Heart left ventricle (tissue), 16 donors: ENCODE measurements at regions not wholly inside any gene's neighbourhood (a gene's known extent, or its start where the extent isn't known, plus 50 kb on each side); places are given as distances from the start of the nearest gene placed in this dataset.

Source experiments
- ATAC-seq, 4 donors: fragments of 200-7000 bp; cut with Tn5 transposase; one replicate each; pipeline ENCODE4 v1.9.1; 2020 to 2022; ENCODE audit warnings: moderate library complexity in 4 of 4, mild to moderate bottlenecking in 3 of 4, moderate number of reproducible peaks in 1 of 4
- DNase-seq, 5 donors: peaks; one replicate each; pipeline ENCODE4 v3.0.0-alpha.2; 2020
- H3K27ac ChIP-seq, 12 donors: fragments of 200-600 bp; sonication (generic) in 4 of 12; one replicate each; pipeline versions ENCODE4 v1.5.0 to v1.8.0; 2016 to 2022; ENCODE audit warnings: mild to moderate bottlenecking in 2 of 12
- H3K27me3 ChIP-seq, 9 donors: fragments of 200-600 bp; sonication (generic) in 2 of 9; one replicate each; pipeline versions ENCODE4 v1.5.1 to v1.8.0; 2016 to 2022; ENCODE audit warnings: mild to moderate bottlenecking in 3 of 9
- H3K36me3 ChIP-seq, 9 donors: fragments of 200-600 bp; sonication (generic) in 2 of 9; one replicate each; pipeline versions ENCODE4 v1.5.0 to v1.8.0; 2018 to 2022; ENCODE audit warnings: mild to moderate bottlenecking in 2 of 9
- H3K4me1 ChIP-seq, 12 donors: fragments of 200-600 bp; sonication (generic) in 4 of 12; one replicate each; pipeline versions ENCODE4 v1.5.0 to v1.8.0; 2016 to 2022; ENCODE audit warnings: mild to moderate bottlenecking in 3 of 12
- H3K4me3 ChIP-seq, 12 donors: fragments of 200-600 bp; sonication (generic) in 4 of 12; one replicate each; pipeline versions ENCODE4 v1.5.0 to v1.8.0; 2017 to 2022; ENCODE audit warnings: mild to moderate bottlenecking in 9 of 12, moderate library complexity in 4 of 12
- H3K9me3 ChIP-seq, 12 donors: fragments of 200-600 bp; sonication (generic) in 4 of 12; one replicate each; pipeline versions ENCODE4 v1.5.0 to v1.8.0; 2016 to 2022; ENCODE audit warnings: mild to moderate bottlenecking in 1 of 12
- POLR2A ChIP-seq, 2 donors: fragments of 450-650 bp; IDR thresholded peaks; one replicate each; pipeline ENCODE4 v1.6.1; 2017; ENCODE audit warnings: antibody characterized with exemption in 2 of 2, mild to moderate bottlenecking in 2 of 2, moderate library complexity in 2 of 2
- WGBS, 4 donors: extraction: QIAGEN DNeasy Blood & Tissue Kit in 2 of 4; methylation state at CpG; one replicate each; pipeline versions ENCODE4 v1.1.5 to v1.1.7; 2013 to 2018; 5-methylcytosine and 5-hydroxymethylcytosine counted together
- intact Hi-C, 10 donors: fragments of 100-400 bp; cut with DNase I; formaldehyde crosslinking; loops; one replicate each; pipeline versions ENCODE4 v1.11.1 to v1.14.2; 2022
- TF ChIP-seq, protein P1 (sequence below), 12 donors: fragments of 200-600 bp; sonication (generic) in 4 of 12; IDR thresholded peaks; one replicate each; pipeline versions ENCODE4 v1.5.0 to v1.8.0; 2018 to 2022; ENCODE audit warnings: antibody characterized with exemption in 12 of 12, mild to moderate bottlenecking in 5 of 12
- donor health status: ischemic (EF 13 %, LVEDD 7.1; RV severe dilation, severe dysfunction).
- donor health status: healthy with polysubstance abuse.
- donor health status: DM: no; HTN: yes; CAD: no.
- donor health status: DM: no; HTN: no; CAD: no.
- donor health status: ischemic (EF 25% LVEDD 6.9; RV normal size, moderate dysfunction).
- donor health status: ischemic (EF 25% LVEDD 5.7; RV mildly dilated, moderate dysfunction).
- donor health status: healthy.
- donor health status: DM: yes; HTN: yes; CAD: no.
- donor health status: ischemic (EF 35%, LVEDD 5.7; RV mildly dilated, moderate dysfunction).
- donor health status: nonischemic (EF 11% LVEDD 7.7; RV severe dilation, severe dysfunction).
- donor health status: DM: yes; HTN: yes; CAD: no.
- donor health status: PGD.
- donor health status: ischemic (EF 29% LVEDD 5.4; RV normal size, mild dysfunction).
- donor health status: nonischemic (EF 23%, LVEDD 6.1; RV moderate dilation, normal function).

DNA sequence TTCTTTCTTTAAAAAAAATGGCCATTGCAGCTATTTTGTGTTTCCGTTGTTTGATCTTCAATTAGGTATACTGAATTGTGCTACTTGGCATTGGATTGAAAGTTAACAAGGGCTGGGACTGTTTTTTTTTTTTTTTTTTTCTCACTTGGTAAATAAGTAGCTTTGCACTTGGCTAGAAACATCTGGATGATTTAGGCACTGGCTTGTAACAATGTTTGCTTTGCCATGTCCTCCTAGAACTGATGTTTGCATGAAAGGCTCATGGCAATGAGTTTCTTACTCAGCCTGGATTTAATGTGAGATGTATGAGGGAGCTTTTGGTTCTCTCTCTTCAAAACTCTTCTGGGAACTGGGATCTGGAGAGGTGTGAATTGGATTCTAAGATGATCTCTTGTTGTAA lies 414.1 kb downstream of the CDH26 start:
- H3K27ac ChIP-seq = no peak overlapping the region
- 90 to 95% (median 91%) methylated on average over 1 of the region's 1 CpG for WGBS, 4 donors
- intact Hi-C loops = no loop called here
- no peaks in the 10 kb centered on the region for H3K4me1 ChIP-seq
- H3K9me3 ChIP-seq = peaks cover 0 to 9% (median 0%) of the 10 kb centered on the region in 12 donors
- ATAC-seq = no peak
- no peak for DNase-seq
- TF ChIP-seq, protein P1, sequence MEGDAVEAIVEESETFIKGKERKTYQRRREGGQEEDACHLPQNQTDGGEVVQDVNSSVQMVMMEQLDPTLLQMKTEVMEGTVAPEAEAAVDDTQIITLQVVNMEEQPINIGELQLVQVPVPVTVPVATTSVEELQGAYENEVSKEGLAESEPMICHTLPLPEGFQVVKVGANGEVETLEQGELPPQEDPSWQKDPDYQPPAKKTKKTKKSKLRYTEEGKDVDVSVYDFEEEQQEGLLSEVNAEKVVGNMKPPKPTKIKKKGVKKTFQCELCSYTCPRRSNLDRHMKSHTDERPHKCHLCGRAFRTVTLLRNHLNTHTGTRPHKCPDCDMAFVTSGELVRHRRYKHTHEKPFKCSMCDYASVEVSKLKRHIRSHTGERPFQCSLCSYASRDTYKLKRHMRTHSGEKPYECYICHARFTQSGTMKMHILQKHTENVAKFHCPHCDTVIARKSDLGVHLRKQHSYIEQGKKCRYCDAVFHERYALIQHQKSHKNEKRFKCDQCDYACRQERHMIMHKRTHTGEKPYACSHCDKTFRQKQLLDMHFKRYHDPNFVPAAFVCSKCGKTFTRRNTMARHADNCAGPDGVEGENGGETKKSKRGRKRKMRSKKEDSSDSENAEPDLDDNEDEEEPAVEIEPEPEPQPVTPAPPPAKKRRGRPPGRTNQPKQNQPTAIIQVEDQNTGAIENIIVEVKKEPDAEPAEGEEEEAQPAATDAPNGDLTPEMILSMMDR (IDR thresholded peaks at IDR 0.05) = no peak
- no peak for TF ChIP-seq POLR2A (IDR thresholded peaks at IDR 0.05)
- H3K4me3 ChIP-seq = no peak overlapping the region
- H3K27me3 ChIP-seq = peaks cover 0 to 5% (median 0%) of the 10 kb centered on the region in 9 donors
- H3K36me3 ChIP-seq = no peaks in the 10 kb centered on the region

- no peak for ATAC-seq
- 43 to 58% (median 47%) methylated on average over 4 of the region's 4 CpGs for WGBS, 4 donors
These were observed 414.6 kb downstream of the CDH26 start for GRCh38 chr20:60372822-60373221.

DNA sequence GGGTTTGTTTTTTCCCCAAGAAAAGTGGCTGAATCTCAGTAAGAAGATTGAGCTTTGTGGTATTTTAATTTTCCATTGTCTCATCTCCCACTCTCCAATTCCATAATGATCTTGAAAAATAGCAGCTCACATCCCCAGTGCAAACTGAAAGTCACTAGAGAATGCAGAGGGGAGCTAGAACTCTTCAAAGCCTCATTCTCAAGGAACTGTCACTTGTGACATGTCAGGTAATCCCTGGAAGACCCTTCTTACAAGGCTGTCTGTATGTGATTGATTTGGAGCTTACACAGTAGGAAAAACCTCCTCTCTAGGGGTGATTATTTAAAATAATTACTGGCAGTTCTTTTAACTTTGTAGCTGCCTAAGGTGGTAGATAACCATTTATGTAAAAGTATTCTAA lies 420.4 kb downstream of the CDH26 start:
- intact Hi-C loops = no loop called here
- no peak overlapping the region for H3K4me3 ChIP-seq

More at GRCh38 chr20:60372822-60373221, 414.6 kb downstream of the CDH26 start:
- no peak for DNase-seq
- Histone ChIP-seq H3K9me3 (peaks cover 0 to 9% (median 0%) of the 10 kb centered on the region in 12 donors), H3K4me1 (no peaks in the 10 kb centered on the region), H3K27me3 (peaks cover 0 to 5% (median 0%) of the 10 kb centered on the region in 9 donors), H3K27ac (no peak overlapping the region), H3K4me3 (no peak overlapping the region), H3K36me3 (no peaks in the 10 kb centered on the region)
- intact Hi-C loops = no loop called here
- TF ChIP-seq, protein P1 (IDR thresholded peaks at IDR 0.05) = no peak

DNA sequence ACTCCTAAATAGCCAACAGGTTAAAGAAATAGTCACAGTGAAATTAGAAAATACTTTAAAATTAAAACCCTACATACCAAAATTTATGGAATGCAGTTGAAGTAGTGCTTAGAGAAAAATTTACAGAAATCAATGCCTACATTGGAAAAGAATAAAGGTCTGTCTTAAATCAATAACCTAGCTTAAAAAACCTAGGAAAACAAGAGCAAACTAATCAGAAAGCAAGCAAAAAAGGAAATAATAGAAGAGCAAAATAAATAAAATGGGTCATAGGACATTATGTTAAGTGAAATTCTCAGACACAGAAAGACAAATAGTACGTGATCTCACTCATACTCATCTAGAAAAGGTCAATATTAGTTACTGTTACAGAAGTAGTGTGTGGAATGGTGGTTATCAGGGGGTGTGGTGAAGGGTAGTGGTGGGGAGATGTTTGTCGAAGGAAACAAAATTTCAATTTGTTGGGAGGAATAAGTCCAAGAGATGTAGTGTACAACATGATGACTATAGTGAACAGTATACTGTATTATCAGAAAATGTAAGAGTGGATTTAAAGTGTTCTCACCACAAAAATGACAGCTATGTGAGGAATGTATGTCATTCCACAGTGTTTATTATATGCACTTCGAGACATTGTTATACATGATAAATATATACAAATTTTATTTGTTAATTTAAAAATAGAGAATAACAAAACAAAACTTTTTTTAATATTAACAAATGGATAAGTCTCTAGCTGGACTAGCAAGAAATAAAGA lies 423.6 kb downstream of the CDH26 start:
- ATAC-seq (no peak), DNase-seq (no peak)
- TF ChIP-seq, protein P1 (IDR thresholded peaks at IDR 0.05) = no peak
- TF ChIP-seq POLR2A (IDR thresholded peaks at IDR 0.05) = no peak
- no peak overlapping the region for H3K4me3 ChIP-seq
- H3K27ac ChIP-seq = no peak overlapping the region
- H3K27me3 ChIP-seq = peaks cover 0 to 2% (median 0%) of the 10 kb centered on the region in 9 donors
- no peaks in the 10 kb centered on the region for H3K4me1 ChIP-seq
- intact Hi-C loops = no loop called here
- no peaks in the 10 kb centered on the region for H3K36me3 ChIP-seq
- peaks cover 0 to 23% (median 0%) of the 10 kb centered on the region in 12 donors for H3K9me3 ChIP-seq
- WGBS, 4 donors = 58 to 72% (median 69%) methylated on average over 3 of the region's 3 CpGs

More for the DNA sequence above, 420.4 kb downstream of the CDH26 start:
- no peak for ATAC-seq
- no peak overlapping the region for H3K27ac ChIP-seq
- DNase-seq = no peak
- TF ChIP-seq, protein P1 (IDR thresholded peaks at IDR 0.05) = no peak
- no peak for TF ChIP-seq POLR2A (IDR thresholded peaks at IDR 0.05)
- H3K9me3 ChIP-seq = peaks cover 0 to 19% (median 0%) of the 10 kb centered on the region in 12 donors
- no peaks in the 10 kb centered on the region for H3K36me3 ChIP-seq
- H3K27me3 ChIP-seq = peaks cover 0 to 2% (median 0%) of the 10 kb centered on the region in 9 donors
- no peaks in the 10 kb centered on the region for H3K4me1 ChIP-seq
